Ectodermal cell (in vitro differentiated cells): ENCODE measurements at regions not wholly inside any gene's neighbourhood (a gene's known extent, or its start where the extent isn't known, plus 50 kb on each side); places are given as distances from the start of the nearest gene placed in this dataset.

Experiments used
- H3K27ac ChIP-seq: 2 replicates; pipeline ENCODE4 v1.7.0; 2013; ENCODE audit warnings: mild to moderate bottlenecking, low read depth, low read length; ENCODE audit not compliant: insufficient read depth, poor library complexity, severe bottlenecking
- H3K27me3 ChIP-seq: 2 replicates; pipeline ENCODE4 v1.7.0; 2013; ENCODE audit warnings: mild to moderate bottlenecking, low read length; ENCODE audit not compliant: insufficient read depth, control insufficient read depth, poor library complexity, severe bottlenecking
- H3K36me3 ChIP-seq: one replicate; pipeline ENCODE4 v1.7.0; 2013; ENCODE audit warnings: low read length; ENCODE audit not compliant: control insufficient read depth, insufficient read depth
- H3K4me1 ChIP-seq: one replicate; pipeline ENCODE4 v1.7.0; 2013; ENCODE audit warnings: low read length; ENCODE audit not compliant: control insufficient read depth, insufficient read depth
- H3K4me3 ChIP-seq: 2 replicates; pipeline ENCODE4 v1.7.0; 2013; ENCODE audit warnings: low read depth, low read length, control low read depth; ENCODE audit not compliant: insufficient read depth
- H3K9me3 ChIP-seq: 2 replicates; pipeline ENCODE4 v1.7.0; 2013; ENCODE audit warnings: mild to moderate bottlenecking, low read length, moderate library complexity; ENCODE audit not compliant: control insufficient read depth
- WGBS, 2 experiments: methylation state at CpG; one replicate each; pipeline ENCODE4 v1.1.7; 2013; ENCODE audit warnings: missing lambda C conversion rate in 2 of 2; 5-methylcytosine and 5-hydroxymethylcytosine counted together

DNA sequence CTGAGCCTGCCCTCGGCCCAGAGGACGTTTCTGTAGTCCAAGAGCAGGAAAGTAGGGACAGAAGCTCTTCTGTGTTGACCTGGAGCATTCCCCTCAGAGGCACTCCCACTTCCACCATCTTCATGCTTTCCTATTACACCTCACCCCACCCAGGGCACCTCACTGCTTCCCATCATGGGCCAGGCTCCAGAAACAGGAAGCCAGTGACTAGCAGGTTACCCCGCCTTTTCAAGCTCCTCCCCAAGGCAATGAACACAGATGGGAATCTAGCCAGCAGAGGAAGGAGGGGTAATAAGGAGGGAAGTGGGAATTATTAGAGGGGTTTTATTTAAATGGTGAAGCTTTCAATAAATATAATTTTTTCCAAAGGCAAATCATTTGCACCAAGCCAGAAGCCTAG is 308.8 kb upstream of the MGAT5 start:
- WGBS, 2 experiments = 83 to 94% methylated on average over 3 of the region's 3 CpGs
- H3K4me1 ChIP-seq = peaks cover 9% of the 10 kb centered on the region
- no peak overlapping the region for H3K27ac ChIP-seq
- H3K9me3 ChIP-seq = no peaks in the 10 kb centered on the region
- H3K27me3 ChIP-seq = no peaks in the 10 kb centered on the region
- no peak overlapping the region for H3K4me3 ChIP-seq
- no peaks in the 10 kb centered on the region for H3K36me3 ChIP-seq

DNA sequence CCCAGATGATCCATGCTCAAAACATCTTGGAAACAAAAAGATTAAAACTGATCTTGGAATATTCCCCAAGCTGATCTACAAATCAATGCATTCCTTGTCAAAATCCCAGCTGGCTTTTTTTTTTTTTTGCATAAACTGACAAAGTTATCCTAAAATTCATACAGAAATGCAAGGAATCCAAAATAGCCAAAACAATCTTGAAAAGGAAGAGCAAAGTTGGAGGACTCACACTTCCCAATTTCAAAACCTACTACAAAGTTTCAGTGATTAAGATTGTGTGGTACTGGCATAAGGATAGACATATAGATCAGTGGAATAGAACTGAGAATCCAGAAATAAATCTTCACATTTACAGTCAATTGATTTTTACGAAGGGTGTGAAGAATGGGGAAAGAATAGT is 306.8 kb upstream of the MGAT5 start:
- WGBS, 2 experiments = 88% methylated on average over 1 of the region's 1 CpG; no CpG with 5 or more reads in 1 of the 2 experiments
- Histone ChIP-seq H3K4me3 (no peak overlapping the region), H3K27ac (no peak overlapping the region), H3K9me3 (no peaks in the 10 kb centered on the region), H3K27me3 (no peaks in the 10 kb centered on the region), H3K36me3 (no peaks in the 10 kb centered on the region), H3K4me1 (peaks cover 5% of the 10 kb centered on the region)

DNA sequence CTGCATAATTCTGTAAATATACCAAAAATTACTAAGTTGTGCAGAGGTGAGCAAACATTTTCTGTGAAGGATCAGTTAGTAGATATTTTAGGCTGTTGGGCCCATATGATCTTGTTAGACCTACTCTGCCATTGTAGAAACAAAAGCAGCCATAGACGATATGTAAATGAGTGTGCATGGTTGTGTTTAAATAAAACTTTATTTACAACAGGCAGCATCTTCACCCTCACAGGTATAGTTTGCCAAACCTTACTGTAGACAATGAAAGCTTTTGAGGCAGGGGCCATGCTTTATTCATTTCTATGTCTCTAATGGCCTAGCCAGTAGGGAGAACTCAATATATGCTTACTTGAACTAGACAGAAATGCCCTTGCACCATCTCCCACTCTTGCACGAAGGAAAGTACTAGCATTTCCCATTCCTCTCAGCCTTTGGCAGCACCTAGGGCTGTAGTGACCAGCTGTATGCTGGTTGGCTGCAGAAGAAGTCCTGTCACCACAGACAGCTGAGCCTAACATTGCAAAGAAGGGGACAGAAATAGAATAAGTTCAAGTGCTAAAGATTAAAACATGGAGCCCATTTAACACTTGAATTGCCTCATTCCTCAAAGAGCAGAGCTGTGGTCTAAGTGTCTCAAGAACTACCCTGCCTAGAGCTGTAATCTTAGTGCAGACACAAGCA is 305.1 kb upstream of the MGAT5 start:
- no peaks in the 10 kb centered on the region for H3K27me3 ChIP-seq
- no peaks in the 10 kb centered on the region for H3K4me1 ChIP-seq
- WGBS, 2 experiments = 35 to 48% methylated on average over 1 of the region's 2 CpGs
- no peaks in the 10 kb centered on the region for H3K36me3 ChIP-seq
- no peaks in the 10 kb centered on the region for H3K9me3 ChIP-seq
- H3K4me3 ChIP-seq = no peak overlapping the region
- H3K27ac ChIP-seq = no peak overlapping the region

DNA sequence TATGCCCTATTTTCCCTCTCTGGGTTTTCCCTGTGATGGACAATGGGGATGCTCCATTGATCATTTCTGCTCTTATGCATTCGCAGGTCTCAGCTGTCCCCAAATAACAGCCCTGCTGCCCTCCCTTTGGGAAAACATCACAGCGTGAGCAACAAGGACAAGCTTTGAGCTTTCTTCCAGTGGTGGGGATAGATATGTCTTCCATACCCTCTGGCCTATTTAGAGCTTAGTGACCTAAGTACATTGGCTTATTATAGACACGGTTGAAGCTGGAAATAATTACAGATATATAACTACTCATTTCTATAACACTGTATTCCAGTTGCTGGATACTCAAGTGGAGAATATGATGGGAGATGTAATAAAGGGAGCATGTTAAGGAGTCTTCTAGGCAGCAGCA is 304.3 kb upstream of the MGAT5 start:
- WGBS, 2 experiments = 93 to 100% methylated on average over 2 of the region's 3 CpGs
- no peak overlapping the region for H3K4me3 ChIP-seq
- H3K36me3 ChIP-seq = no peaks in the 10 kb centered on the region
- no peaks in the 10 kb centered on the region for H3K27me3 ChIP-seq
- no peaks in the 10 kb centered on the region for H3K9me3 ChIP-seq
- H3K27ac ChIP-seq = no peak overlapping the region
- H3K4me1 ChIP-seq = no peaks in the 10 kb centered on the region

DNA sequence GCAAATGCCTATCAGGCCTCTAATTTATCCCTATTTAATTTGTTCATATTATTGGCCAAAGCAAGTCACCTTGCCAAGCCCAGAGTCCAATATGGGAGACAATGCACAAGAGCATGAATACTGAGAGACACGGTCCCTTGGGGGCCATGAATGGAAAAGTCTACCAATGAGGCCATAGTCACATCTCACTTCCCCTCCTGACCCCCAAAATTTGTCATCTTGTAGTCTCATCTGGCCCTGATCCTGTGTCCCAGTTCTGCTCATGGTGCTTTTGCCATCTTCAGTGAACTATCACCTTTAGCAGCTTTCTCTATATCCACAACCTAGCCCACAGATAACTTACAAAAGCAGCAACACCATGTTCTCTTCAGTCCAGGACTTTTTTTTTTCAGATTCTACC is 302.7 kb upstream of the MGAT5 start:
- 91 to 94% methylated on average over 1 of the region's 1 CpG for WGBS, 2 experiments
- Histone ChIP-seq H3K27me3 (no peaks in the 10 kb centered on the region), H3K4me1 (no peaks in the 10 kb centered on the region), H3K36me3 (no peaks in the 10 kb centered on the region), H3K9me3 (no peaks in the 10 kb centered on the region), H3K27ac (no peak overlapping the region), H3K4me3 (no peak overlapping the region)

DNA sequence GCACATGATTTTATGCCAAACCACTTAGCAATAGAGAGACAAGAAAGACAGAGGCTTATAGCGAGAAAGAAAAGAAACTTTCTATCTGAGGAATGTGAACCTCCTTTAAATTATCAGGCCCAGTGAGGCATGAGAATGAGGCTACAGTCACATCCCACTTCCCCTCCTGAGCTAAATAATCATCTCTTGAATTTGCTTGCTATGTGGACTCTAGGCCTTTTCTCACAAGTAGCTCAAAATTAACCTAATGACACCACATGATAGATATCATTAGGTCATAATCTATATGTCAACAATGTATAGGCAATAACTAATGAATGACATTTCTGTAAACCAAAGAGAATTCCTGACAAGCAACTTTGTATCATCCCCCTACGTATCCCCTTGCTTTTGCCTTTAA is 301.5 kb upstream of the MGAT5 start:
- Histone ChIP-seq H3K36me3 (no peaks in the 10 kb centered on the region), H3K27me3 (no peaks in the 10 kb centered on the region), H3K9me3 (no peaks in the 10 kb centered on the region), H3K4me1 (no peaks in the 10 kb centered on the region), H3K27ac (no peak overlapping the region), H3K4me3 (no peak overlapping the region)
- 86 to 94% methylated on average over 2 of the region's 2 CpGs for WGBS, 2 experiments

DNA sequence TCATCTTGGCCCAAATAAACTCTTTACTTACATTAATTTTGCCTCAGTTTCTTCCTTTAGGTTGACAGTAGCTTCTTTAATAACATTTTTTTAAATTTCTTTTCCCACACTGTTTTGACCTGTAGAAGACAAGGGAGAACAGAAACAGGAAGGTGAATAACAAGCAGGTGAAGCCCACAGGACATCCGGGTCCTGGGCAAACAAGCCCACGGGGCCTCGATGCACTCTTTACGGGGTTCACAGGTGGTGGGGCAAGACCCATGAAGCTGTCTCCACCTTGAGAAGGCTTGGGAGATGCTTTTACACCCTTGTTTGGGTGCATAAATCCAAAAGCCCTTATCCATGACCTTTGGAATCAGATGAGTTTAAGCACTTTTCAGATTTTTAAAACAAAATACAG is 301.0 kb upstream of the MGAT5 start:
- Histone ChIP-seq H3K27me3 (no peaks in the 10 kb centered on the region), H3K36me3 (no peaks in the 10 kb centered on the region), H3K4me3 (no peak overlapping the region), H3K9me3 (no peaks in the 10 kb centered on the region), H3K27ac (no peak overlapping the region), H3K4me1 (no peaks in the 10 kb centered on the region)
- 94 to 99% methylated on average over 4 of the region's 4 CpGs for WGBS, 2 experiments

DNA sequence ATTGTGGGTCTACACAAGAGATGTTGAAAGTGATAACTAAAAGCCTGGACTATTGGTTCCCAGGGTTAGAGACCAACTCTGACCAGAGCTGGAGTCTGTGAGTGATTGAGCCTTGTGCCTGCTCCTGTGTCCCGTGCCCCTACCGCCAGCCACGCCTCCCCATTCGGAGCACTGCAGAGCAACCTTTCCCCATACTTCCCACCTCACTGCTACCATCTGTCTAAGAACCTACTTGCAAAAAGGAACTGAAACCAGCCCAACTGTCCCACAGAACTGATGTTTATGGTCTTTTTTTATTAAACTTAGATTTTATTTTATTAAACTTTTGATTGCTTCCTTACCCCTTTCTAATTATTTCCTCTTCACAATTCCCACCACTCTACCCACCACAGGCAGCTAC is 300.3 kb upstream of the MGAT5 start:
- WGBS, 2 experiments = 96 to 98% methylated on average over 4 of the region's 4 CpGs
- H3K4me1 ChIP-seq = no peaks in the 10 kb centered on the region
- no peaks in the 10 kb centered on the region for H3K9me3 ChIP-seq
- no peaks in the 10 kb centered on the region for H3K27me3 ChIP-seq
- no peak overlapping the region for H3K27ac ChIP-seq
- no peak overlapping the region for H3K4me3 ChIP-seq
- no peaks in the 10 kb centered on the region for H3K36me3 ChIP-seq

DNA sequence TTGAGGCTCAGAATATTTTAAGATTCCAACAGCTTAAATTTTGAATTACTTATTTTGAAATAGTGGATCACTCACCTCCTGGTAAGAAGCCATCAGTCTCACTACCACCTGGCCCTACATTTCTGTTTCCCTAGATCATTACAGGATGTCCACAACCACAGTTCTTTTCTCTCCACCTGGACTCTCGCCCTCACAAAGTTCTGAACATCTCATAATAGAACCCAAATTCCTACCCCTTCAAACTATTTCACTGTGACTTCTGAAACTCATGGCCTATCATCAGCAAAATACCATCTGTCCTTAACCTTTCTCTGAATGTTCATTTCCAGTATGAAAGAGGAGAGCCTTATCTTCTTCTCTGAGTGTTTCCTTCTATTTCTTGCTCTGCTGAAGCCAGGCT is 299.2 kb upstream of the MGAT5 start:
- WGBS, 2 experiments = 90 to 93% methylated on average over 1 of the region's 1 CpG
- Histone ChIP-seq H3K27me3 (no peaks in the 10 kb centered on the region), H3K36me3 (no peaks in the 10 kb centered on the region), H3K4me3 (no peak overlapping the region), H3K27ac (no peak overlapping the region), H3K9me3 (no peaks in the 10 kb centered on the region), H3K4me1 (no peaks in the 10 kb centered on the region)

DNA sequence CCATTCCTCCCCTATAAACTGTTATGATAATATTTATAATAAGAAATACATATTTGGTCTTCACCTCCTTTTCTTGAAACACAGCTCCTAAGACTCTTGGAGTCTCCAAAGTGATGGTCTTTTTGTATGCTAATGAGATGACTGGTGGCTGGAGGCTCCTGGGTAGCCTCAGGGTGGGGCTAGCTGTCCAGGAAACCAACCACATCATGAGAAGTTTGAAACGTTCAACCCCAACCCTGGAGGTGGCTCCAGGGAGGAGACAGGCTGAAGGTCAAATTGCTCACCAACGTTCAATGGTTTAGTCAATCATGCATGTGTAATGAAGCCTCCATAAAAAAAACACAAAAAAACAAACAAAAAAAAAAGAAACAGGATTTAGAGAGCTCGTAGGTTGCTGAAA is 298.7 kb upstream of the MGAT5 start:
- no peak overlapping the region for H3K4me3 ChIP-seq
- WGBS, 2 experiments = 82 to 84% methylated on average over 1 to 3 of the region's 3 CpGs

DNA sequence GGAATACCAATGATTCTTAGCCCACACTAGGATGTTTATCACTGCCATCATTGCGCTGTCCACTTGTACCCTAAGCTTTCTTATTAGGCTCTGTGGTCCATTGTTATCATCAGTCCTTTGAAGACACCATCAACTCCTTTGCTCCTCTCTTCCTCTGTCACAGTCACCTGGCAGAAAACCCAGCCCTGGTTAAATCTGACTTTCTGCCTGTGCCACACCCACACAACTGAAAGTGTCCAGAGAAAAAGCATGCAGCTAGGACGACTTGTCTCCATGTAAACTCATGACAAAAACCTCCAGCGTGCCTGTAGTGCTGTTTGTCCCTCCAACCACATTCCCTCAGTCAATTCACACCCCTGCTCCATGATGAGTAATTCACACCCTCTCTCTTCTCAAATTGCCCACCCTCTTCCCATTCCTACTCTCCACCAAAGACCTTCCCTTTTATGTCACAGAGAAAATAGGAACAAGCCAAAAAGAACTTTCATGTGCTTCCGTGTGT is 297.4 kb upstream of the MGAT5 start:
- no peaks in the 10 kb centered on the region for H3K4me1 ChIP-seq
- WGBS, 2 experiments = 81% methylated on average over 4 of the region's 4 CpGs

More for the DNA sequence above, 298.7 kb upstream of the MGAT5 start:
- Histone ChIP-seq H3K36me3 (no peaks in the 10 kb centered on the region), H3K4me1 (no peaks in the 10 kb centered on the region), H3K27ac (no peak overlapping the region), H3K27me3 (no peaks in the 10 kb centered on the region), H3K9me3 (no peaks in the 10 kb centered on the region)

More for the DNA sequence above, 297.4 kb upstream of the MGAT5 start:
- Histone ChIP-seq H3K4me3 (no peak overlapping the region), H3K27me3 (no peaks in the 10 kb centered on the region), H3K27ac (no peak overlapping the region), H3K9me3 (no peaks in the 10 kb centered on the region), H3K36me3 (no peaks in the 10 kb centered on the region)
